Adrenal gland (tissue), 9 donors: ENCODE measurements at regions not wholly inside any gene's neighbourhood (a gene's known extent, or its start where the extent isn't known, plus 50 kb on each side); places are given as distances from the start of the nearest gene placed in this dataset.

ENCODE experiments used
- DNase-seq, 7 donors: peaks; one replicate each; pipeline ENCODE4 v3.0.0-alpha.2; 2019 to 2020
- H3K27ac ChIP-seq, 5 donors: fragments of 200-600 bp; sonication (generic) in 4 of 5; 1 replicate in 3 of 5; 2 replicates in 2 of 5; pipeline versions ENCODE4 v1.5.1 to v1.8.0; 2016 to 2020; ENCODE audit warnings: mild to moderate bottlenecking in 1 of 5
- H3K27me3 ChIP-seq: fragments of 200-600 bp; 2 replicates; pipeline ENCODE4 v1.8.0; 2021
- H3K36me3 ChIP-seq, 2 donors: fragments of 200-600 bp; replicated peaks in 1 of 2; 1 replicate in 1 of 2; 2 replicates in 1 of 2; pipeline versions ENCODE4 v1.5.1 to v1.8.0; 2018 to 2022
- H3K4me1 ChIP-seq, 2 donors: fragments of 200-600 bp; replicated peaks in 1 of 2; 1 replicate in 1 of 2; 2 replicates in 1 of 2; pipeline versions ENCODE4 v1.5.1 to v1.8.0; 2018 to 2021
- H3K4me3 ChIP-seq, 4 donors: fragments of 200-600 bp; sonication (generic) in 3 of 4; one replicate each; pipeline ENCODE4 v1.5.1; 2016 to 2018
- H3K9me3 ChIP-seq, 3 donors: fragments of 200-600 bp; sonication (generic) in 1 of 3; replicated peaks in 1 of 3; 1 replicate in 2 of 3; 2 replicates in 1 of 3; pipeline versions ENCODE4 v1.5.1 to v1.8.0; 2016 to 2021
- CTCF ChIP-seq, 6 experiments: fragments of 450-650 bp in 4 of 6; fragments of 200-600 bp in 2 of 6; sonication (generic) in 1 of 6; IDR thresholded peaks; 1 replicate in 5 of 6; 2 replicates in 1 of 6; pipeline versions ENCODE4 v1.5.1 to v1.8.0; 2016 to 2021; ENCODE audit warnings: antibody characterized with exemption in 6 of 6, mild to moderate bottlenecking in 2 of 6, moderate library complexity in 1 of 6
- POLR2A ChIP-seq, 2 donors: fragments of 450-650 bp; IDR thresholded peaks; one replicate each; pipeline ENCODE4 v1.6.1; 2017; ENCODE audit warnings: antibody characterized with exemption in 2 of 2, mild to moderate bottlenecking in 2 of 2, moderate library complexity in 1 of 2
- WGBS, 4 donors: extraction: QIAGEN DNeasy Blood & Tissue Kit in 2 of 4; methylation state at CpG; one replicate each; pipeline versions ENCODE4 v1.1.5 to v1.1.7; 2013 to 2017; 5-methylcytosine and 5-hydroxymethylcytosine counted together
- intact Hi-C, 2 donors: fragments of 100-400 bp; cut with DNase I; formaldehyde crosslinking; loops; one replicate each; pipeline versions ENCODE4 v1.14.1 to v1.15.0; 2022 to 2023
- small RNA-seq, 2 donors: library from RNA; depleted of rRNA; stranded (forward); fragments of <200 nt; gene quantifications; one replicate each; pipeline ENCODE3, GENCODE V24; 2016
- donor health status: healthy with polysubstance abuse.
- donor health status: Bipolar disorder and iron deficiency.
- donor health status: DM: yes; HTN: yes; CAD: no.
- donor health status: DM: no; HTN: no; CAD: no.
- donor health status: DM: no; HTN: no; CAD: no.

GRCh38 chr2:74779265-74779558 is 54.7 kb upstream of the HK2 start:
- 90 to 96% (median 92%) methylated on average over 3 of the region's 3 CpGs for WGBS, 4 donors
- TF ChIP-seq CTCF (IDR thresholded peaks at IDR 0.05): no peak
- no peak for TF ChIP-seq POLR2A (IDR thresholded peaks at IDR 0.05)

GRCh38 chr2:74779587-74780135 is 54.3 kb upstream of the HK2 start:
- no peak for TF ChIP-seq POLR2A (IDR thresholded peaks at IDR 0.05)
- no peak for TF ChIP-seq CTCF (IDR thresholded peaks at IDR 0.05)
- H3K4me1 ChIP-seq: no peaks in the 10 kb centered on the region
- 59 to 72% (median 63%) methylated on average over 4 of the region's 4 CpGs for WGBS, 4 donors

More at GRCh38 chr2:74779265-74779558, 54.7 kb upstream of the HK2 start:
- H3K27me3 ChIP-seq: no peaks in the 10 kb centered on the region
- no peaks in the 10 kb centered on the region for H3K36me3 ChIP-seq
- intact Hi-C loops: no loop called here
- no peak overlapping the region for H3K27ac ChIP-seq
- H3K9me3 ChIP-seq: no peaks in the 10 kb centered on the region
- no peaks in the 10 kb centered on the region for H3K4me1 ChIP-seq
- DNase-seq: no peak
- no peak overlapping the region for H3K4me3 ChIP-seq

More at GRCh38 chr2:74779587-74780135, 54.3 kb upstream of the HK2 start:
- Histone ChIP-seq H3K27ac (no peak overlapping the region), H3K4me3 (no peak overlapping the region), H3K27me3 (no peaks in the 10 kb centered on the region), H3K36me3 (no peaks in the 10 kb centered on the region), H3K9me3 (no peaks in the 10 kb centered on the region)
- DNase-seq: no peak
- intact Hi-C loops: no loop called here

Small RNA genes lying in the stretch of these regions (small RNA-seq; reads per million reads assigned to genes)
- 0 reads per million in 2 donors for gene AC007387.1
